ENCODE measurements at regions not wholly inside any gene's neighbourhood (a gene's known extent, or its start where the extent isn't known, plus 50 kb on each side); places are given as distances from the start of the nearest gene placed in this dataset.

DNA sequence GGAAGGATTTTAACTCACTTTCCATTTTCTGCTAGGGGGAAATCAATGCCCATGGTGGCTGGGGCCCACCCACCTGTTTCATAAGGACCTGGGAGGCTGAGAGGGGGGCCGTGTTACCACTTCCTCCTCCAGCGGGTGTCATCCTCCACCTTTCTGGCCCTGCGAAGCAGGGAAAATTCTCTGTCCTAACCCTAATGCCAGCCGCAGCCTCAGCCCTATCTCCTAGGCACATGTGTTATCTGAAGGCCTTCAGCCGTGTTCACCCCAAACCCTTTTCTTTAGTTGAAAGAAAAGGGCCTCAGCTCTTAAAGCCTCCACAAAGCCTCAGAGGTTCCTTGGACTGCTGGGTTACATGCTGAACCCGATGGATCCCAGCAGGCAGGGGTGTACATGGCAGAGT, 55.4 kb upstream of the NECTIN1 start:
- no peak for TF ChIP-seq TAF15 (IDR thresholded peaks at IDR 0.05; ENCODE audit: low read depth, low read length, poor library complexity, severe bottlenecking)
- no peak for TF ChIP-seq ZBTB7A (CRISPR knock-in tag; IDR thresholded peaks at IDR 0.05)
- TF ChIP-seq, protein P1, sequence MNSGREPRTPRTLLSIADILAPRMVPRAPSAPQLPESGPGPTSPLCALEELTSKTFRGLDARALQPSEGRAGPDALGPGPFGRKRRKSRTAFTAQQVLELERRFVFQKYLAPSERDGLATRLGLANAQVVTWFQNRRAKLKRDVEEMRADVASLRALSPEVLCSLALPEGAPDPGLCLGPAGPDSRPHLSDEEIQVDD (CRISPR knock-in tag; IDR thresholded peaks at IDR 0.05; ENCODE audit: borderline replicate concordance): no peak
- TF ChIP-seq, protein P2, sequence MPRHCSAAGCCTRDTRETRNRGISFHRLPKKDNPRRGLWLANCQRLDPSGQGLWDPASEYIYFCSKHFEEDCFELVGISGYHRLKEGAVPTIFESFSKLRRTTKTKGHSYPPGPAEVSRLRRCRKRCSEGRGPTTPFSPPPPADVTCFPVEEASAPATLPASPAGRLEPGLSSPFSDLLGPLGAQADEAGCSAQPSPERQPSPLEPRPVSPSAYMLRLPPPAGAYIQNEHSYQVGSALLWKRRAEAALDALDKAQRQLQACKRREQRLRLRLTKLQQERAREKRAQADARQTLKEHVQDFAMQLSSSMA (CRISPR knock-in tag; IDR thresholded peaks at IDR 0.05): no peak
- TF ChIP-seq, protein P3, sequence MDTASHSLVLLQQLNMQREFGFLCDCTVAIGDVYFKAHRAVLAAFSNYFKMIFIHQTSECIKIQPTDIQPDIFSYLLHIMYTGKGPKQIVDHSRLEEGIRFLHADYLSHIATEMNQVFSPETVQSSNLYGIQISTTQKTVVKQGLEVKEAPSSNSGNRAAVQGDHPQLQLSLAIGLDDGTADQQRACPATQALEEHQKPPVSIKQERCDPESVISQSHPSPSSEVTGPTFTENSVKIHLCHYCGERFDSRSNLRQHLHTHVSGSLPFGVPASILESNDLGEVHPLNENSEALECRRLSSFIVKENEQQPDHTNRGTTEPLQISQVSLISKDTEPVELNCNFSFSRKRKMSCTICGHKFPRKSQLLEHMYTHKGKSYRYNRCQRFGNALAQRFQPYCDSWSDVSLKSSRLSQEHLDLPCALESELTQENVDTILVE (CRISPR knock-in tag; IDR thresholded peaks at IDR 0.05): no peak
- TF ChIP-seq ZBTB21 (CRISPR knock-in tag; IDR thresholded peaks at IDR 0.05): no peak
- no peak for TF ChIP-seq ZNF329 (CRISPR knock-in tag; IDR thresholded peaks at IDR 0.05; ENCODE audit: low read depth)
- no peak for TF ChIP-seq ZNF569 (CRISPR knock-in tag; IDR thresholded peaks at IDR 0.05; ENCODE audit: borderline replicate concordance)
- no peak for TF ChIP-seq JUNB (CRISPR knock-in tag; IDR thresholded peaks at IDR 0.05; ENCODE audit: borderline replicate concordance)
- TF ChIP-seq, protein P4, sequence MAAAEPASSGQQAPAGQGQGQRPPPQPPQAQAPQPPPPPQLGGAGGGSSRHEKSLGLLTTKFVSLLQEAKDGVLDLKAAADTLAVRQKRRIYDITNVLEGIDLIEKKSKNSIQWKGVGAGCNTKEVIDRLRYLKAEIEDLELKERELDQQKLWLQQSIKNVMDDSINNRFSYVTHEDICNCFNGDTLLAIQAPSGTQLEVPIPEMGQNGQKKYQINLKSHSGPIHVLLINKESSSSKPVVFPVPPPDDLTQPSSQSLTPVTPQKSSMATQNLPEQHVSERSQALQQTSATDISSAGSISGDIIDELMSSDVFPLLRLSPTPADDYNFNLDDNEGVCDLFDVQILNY (CRISPR knock-in tag; conservative IDR thresholded peaks at IDR 0.05): no peak
- TF ChIP-seq KLF16 (CRISPR knock-in tag; IDR thresholded peaks at IDR 0.05): no peak
- TF ChIP-seq, protein P5, sequence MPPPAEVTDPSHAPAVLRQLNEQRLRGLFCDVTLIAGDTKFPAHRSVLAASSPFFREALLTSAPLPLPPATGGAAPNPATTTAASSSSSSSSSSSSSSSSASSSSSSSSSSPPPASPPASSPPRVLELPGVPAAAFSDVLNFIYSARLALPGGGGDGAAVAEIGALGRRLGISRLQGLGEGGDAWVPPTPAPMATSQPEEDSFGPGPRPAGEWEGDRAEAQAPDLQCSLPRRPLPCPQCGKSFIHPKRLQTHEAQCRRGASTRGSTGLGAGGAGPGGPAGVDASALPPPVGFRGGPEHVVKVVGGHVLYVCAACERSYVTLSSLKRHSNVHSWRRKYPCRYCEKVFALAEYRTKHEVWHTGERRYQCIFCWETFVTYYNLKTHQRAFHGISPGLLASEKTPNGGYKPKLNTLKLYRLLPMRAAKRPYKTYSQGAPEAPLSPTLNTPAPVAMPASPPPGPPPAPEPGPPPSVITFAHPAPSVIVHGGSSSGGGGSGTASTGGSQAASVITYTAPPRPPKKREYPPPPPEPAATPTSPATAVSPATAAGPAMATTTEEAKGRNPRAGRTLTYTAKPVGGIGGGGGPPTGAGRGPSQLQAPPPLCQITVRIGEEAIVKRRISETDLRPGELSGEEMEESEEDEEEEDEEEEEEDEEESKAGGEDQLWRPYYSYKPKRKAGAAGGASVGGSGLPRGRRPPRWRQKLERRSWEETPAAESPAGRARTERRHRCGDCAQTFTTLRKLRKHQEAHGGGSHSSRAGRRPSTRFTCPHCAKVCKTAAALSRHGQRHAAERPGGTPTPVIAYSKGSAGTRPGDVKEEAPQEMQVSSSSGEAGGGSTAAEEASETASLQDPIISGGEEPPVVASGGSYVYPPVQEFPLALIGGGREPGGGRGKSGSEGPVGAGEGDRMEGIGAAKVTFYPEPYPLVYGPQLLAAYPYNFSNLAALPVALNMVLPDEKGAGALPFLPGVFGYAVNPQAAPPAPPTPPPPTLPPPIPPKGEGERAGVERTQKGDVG (CRISPR knock-in tag; IDR thresholded peaks at IDR 0.05; ENCODE audit: borderline replicate concordance): no peak
- no peak for TF ChIP-seq KLF9 (CRISPR knock-in tag; IDR thresholded peaks at IDR 0.05; ENCODE audit: low read depth)
- TF ChIP-seq ZNF615 (CRISPR knock-in tag; IDR thresholded peaks at IDR 0.05; ENCODE audit: borderline replicate concordance): no peak
- no peak for TF ChIP-seq POLR2AphosphoS2 (IDR thresholded peaks at IDR 0.05; ENCODE audit: low read depth, low read length)
- TF ChIP-seq ZFP36L2 (CRISPR knock-in tag; IDR thresholded peaks at IDR 0.05): no peak
- no peak for TF ChIP-seq ZNF792 (CRISPR knock-in tag; IDR thresholded peaks at IDR 0.05)
- no peak for TF ChIP-seq SIX4 (CRISPR knock-in tag; IDR thresholded peaks at IDR 0.05)
- TF ChIP-seq GPN1 (CRISPR knock-in tag; IDR thresholded peaks at IDR 0.05; ENCODE audit: borderline replicate concordance): no peak
- in situ Hi-C loops (cut with HindIII; ENCODE audit: extremely low pct_ligation_motif_present, low pct_unique_long_range_greater_than_20kb): no loop called here

More for the DNA sequence above, 55.4 kb upstream of the NECTIN1 start:
- intact Hi-C loops (cut with micrococcal nuclease; ENCODE audit: unreplicated experiment): no loop called here
- ChIA-PET POLR2A (no interaction called here), CTCF (ENCODE audit: low intra/inter-chr PET ratio, low total read pairs) (no interaction called here)
- Histone ChIP-seq H3K27me3 (ENCODE audit: control insufficient read depth in 1 of 2, insufficient read depth in 2 of 2, low read length in 2 of 2) (peaks cover 10 to 41% of the 10 kb centered on the region in 2 experiments), H4K20me1 (ENCODE audit: insufficient read depth, low read length) (no peaks in the 10 kb centered on the region), H3K79me2 (ENCODE audit: insufficient read depth, low read length) (no peaks in the 10 kb centered on the region), H3K27ac (ENCODE audit: extremely low read length, insufficient read depth, low read length) (no peak overlapping the region), H3K9ac (ENCODE audit: insufficient read depth, low read depth, low read length) (no peak overlapping the region), H3K36me3 (replicated peaks in 1 of 2; ENCODE audit: control insufficient read depth in 1 of 2, insufficient read depth in 2 of 2, low read length in 2 of 2) (no peaks in the 10 kb centered on the region), H3K4me1 (ENCODE audit: insufficient read depth, low read length) (no peaks in the 10 kb centered on the region), H3K4me2 (ENCODE audit: low read depth, low read length) (no peak overlapping the region), H3K9me3 (ENCODE audit: low read length) (no peaks in the 10 kb centered on the region), H2AFZ (ENCODE audit: low read length) (no peak overlapping the region), H3K4me3 (replicated peaks in 1 of 3; ENCODE audit: insufficient read depth in 1 of 3, low read depth in 2 of 3, low read length in 3 of 3) (no peak overlapping the region)
- WGBS (ENCODE audit: low lambda C conversion rate): 44% methylated on average over 6 of the region's 6 CpGs
- BruUV-seq (replicated peaks): no TSS peak
- FAIRE-seq (no peak), ATAC-seq (no peak), DNase-seq (ENCODE audit: low spot score) (no peak)

All from HepG2 (cell line).